HG03378 (cell line): ENCODE measurements at regions not wholly inside any gene's neighbourhood (a gene's known extent, or its start where the extent isn't known, plus 50 kb on each side); places are given as distances from the start of the nearest gene placed in this dataset.

Experiments used
- ATAC-seq: cut with Tn5 transposase; IDR thresholded peaks from one replicate; pipeline ENCODE4 v1.9.1; 2021; ENCODE audit warnings: mild to moderate bottlenecking, moderate library complexity; ENCODE audit not compliant: unreplicated experiment

DNA sequence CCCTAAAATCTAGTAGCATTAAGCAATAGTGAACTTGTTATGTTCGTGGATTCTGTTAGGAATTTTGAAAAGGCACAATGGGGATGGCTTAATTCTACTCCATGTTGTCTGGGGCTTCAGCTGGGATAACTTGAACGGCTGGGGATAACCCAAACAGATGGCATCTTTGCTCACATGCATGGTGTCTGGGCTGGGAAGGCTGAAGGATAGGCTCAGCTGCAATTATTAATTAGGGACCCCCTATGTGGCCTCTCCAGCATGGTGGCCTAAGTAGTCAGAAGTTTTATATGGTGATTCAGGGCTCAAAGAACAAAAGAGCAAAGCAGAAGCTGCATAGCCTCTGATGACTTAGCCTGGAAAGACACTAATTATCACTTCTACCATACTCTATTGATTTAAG lies 551.1 kb downstream of the PSAT1 start:
- no peak for ATAC-seq

GRCh38 chr9:78856144-78856543 lies 559.2 kb downstream of the PSAT1 start:
- no peak for ATAC-seq

- ATAC-seq = no peak
Measured at GRCh38 chr9:78856781-78857180, 559.9 kb downstream of the PSAT1 start.

DNA sequence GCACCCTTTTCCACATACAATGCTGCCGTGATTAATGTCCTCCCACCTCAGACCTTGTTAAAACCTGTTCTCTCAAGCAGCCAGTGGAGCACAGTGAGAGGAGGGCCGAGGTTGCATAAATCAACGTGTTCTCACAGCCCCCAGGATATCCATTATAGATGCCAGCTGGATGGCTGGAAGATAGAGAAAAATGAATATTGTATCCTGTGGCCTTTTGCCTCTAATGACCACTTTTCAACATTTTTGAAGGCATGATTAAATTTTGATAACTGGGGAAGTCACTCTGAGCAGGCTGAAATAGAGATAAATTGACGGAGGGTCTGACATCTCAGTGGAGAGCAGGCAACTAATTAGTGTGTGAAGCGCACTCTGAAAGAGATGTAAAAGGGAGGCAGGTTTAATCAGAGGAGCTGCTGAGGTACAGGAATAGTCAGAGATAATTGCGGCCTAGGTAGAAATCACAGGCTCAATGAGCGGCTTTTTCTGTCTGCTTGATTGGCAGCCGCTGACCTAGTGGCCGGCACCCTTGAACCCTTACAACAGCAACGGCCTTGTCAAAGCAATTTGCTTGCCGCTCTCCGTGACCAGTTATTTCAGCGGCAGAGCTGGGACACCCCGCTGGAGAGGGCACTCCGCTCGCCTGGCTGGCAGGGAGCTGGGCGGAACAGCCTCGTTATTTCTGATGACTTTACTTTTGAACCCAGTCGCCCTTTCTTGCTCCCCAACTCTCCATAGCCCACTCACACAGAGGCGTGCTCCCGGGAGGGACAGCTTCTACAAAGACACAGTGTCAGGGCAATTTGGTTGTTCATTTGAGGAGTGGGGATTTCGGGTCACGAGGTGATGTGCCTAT lies 560.7 kb downstream of the PSAT1 start:
- no peak for ATAC-seq

- ATAC-seq = no peak
Measured at GRCh38 chr9:78858266-78858665, 561.3 kb downstream of the PSAT1 start.

GRCh38 chr9:78860801-78861475 lies 564.0 kb downstream of the PSAT1 start:
- ATAC-seq = no peak

GRCh38 chr9:78863531-78863930 lies 566.6 kb downstream of the PSAT1 start:
- no peak for ATAC-seq

- ATAC-seq = no peak
Measured at GRCh38 chr9:78865737-78866136, 568.8 kb downstream of the PSAT1 start.

DNA sequence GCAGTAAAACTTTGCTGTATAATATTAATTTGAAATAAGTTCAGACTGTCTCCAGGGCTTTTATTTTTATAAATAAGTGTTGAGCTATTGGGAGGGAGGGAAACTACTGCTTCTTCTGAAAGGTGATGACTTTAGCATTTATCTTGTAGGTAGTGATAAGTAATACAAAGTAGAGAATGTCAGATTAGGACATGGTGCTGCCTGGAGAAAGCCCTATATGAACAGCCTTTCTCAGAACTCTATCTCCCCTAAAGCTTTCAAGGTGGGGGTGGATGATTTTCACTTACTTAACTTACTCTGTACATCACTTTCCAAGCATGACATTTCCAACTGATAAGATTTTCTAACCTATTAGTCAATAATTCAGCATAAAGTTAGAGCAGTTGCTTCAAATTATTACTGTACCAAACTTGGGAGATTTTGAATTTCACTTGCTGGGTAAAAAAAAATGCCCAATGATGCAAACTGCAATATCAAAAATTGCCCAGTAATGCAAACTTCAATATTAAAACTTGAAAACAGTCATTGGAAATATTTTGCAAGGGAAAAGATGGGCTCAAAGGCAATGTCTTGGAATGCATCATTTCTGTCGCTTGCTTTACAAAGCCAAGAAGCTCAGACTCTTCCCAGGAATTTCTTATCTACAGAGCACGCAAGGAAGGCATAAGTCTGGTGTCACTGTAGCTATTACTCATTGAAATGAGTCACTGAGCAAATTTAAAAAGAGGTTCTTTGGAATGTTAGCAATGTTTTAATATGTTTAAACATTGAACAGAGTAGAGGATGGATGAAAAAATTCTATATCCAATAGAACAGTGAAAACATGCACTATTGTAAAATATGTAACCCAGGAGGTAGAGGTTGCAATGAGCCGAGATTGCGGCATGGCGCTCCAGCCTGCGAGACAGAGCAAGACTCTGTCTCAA lies 569.5 kb downstream of the PSAT1 start:
- no peak for ATAC-seq

GRCh38 chr9:78871086-78871451 lies 574.1 kb downstream of the PSAT1 start:
- no peak for ATAC-seq

DNA sequence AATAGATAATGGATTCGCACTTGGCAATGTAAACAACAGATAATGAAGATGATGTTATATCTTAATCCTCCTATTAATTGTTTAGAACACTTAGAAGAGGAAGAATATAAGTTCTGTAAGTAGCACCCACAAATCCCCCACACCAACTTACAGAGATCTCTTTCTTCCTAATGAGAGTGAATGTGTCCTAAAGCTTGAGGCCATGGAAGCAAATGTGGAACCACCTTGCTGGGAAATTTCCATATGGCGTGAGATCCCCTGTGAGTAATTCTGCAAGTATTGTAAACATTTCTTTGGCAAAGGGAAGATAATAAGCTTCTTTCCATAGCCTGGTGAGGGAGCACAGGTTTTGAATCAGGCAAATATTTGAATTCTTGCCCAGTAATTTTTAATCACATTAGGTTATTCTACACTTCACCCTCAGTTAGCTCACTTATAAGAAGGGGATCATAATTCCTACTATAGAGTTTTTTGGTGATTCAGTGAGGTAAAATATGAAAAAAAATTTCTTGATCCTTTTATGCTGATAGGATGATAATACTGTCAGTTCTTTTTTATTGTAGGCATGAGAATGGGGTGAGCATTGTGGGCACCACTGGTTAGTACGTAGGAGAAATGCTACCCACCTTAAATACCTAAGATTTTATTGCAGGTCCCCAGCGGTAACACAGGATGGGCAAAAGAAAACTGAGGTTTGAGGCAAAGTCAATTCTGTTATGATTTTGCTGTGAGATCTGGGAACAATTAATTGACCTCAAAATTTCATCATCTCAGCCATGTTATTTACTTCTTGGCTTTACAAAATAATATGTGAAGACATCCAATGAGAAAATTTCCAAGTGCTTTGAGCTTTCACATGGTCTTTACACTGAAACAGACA lies 574.8 kb downstream of the PSAT1 start:
- ATAC-seq = no peak

DNA sequence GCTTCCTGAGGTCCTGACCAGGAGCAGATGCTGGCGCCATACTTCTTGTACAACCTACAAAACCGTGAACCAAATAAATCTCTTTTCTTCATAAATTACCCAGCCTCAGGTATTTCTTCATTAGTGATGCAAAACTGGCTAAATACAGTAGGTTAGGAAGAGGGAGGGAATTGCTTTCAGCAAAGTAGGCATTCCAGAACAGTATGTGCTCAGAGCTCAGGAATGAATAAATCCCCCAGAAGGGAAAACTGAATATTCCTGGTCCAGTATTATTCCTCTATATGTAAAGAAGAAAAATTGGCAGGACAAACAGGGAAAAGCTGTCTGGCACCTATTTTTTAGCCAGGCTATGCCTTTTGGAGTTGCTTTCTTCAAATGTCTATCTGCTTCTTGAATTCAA lies 577.1 kb downstream of the PSAT1 start:
- ATAC-seq = no peak

- no peak for ATAC-seq
Measured at GRCh38 chr9:78879324-78880100, 582.6 kb downstream of the PSAT1 start.

- ATAC-seq = no peak
Measured at GRCh38 chr9:78881295-78881694, 584.4 kb downstream of the PSAT1 start.

DNA sequence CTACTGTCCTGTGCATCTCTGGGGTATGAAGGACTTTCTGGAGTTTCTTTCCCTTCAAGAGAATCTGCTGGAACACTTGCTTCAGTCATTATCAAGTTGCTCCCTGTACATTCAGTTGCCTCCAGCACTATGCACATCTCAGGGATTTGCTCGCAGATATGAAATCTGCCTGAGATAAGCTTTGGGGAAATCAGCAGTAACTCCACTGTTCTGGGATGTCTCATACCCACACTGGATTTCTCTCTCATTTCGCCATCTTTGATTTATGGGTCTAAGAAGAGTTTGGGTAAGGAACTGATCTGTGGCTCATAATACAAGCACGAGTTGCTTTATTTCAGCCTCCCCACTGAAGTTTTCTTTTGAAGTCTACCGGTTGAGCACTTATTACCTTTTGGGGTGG lies 585.6 kb downstream of the PSAT1 start:
- ATAC-seq = no peak

DNA sequence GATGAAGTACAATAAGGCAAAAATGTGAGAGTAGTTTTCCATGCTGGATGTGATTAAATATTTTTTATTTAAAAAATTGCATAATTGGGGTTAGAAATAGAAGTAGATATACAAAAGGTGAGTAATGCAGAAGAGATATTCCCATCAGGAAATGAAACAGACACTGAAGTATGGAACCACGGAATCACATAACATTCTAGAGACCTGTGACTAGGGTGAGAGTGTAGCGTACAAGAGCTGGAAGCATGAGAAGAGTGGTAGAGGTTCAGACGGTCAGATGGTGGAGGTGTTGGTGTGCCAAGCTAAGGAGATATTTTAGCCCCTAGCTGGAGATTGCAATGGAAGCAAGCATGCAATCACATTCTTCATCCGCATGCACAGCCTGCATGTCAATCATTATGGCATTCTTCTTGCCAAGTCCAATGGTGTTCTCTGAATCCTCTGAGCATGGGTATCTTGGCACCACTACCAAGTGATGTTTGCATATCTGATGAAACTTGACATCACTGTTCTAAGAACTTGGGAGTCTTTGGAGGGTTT lies 587.8 kb downstream of the PSAT1 start:
- no peak for ATAC-seq

DNA sequence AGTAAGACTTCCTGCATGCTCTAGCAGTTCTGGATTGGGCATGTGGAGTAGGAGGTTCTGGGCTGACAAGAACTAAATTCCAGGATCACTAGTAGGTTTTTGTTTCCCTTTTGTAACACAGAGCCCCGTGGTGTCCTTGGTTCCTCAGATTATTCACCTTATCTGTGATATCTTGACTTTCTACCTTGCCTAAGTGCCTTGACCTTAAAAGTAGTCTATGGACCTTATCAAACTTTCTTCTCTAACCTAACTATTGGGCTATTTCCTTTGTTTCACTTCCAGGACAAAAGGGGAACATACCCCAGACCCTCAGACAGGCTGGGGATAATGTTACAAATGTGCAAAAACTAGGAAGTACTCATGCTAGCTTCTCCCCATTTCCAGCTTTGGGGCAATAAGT lies 595.3 kb downstream of the PSAT1 start:
- ATAC-seq = no peak

DNA sequence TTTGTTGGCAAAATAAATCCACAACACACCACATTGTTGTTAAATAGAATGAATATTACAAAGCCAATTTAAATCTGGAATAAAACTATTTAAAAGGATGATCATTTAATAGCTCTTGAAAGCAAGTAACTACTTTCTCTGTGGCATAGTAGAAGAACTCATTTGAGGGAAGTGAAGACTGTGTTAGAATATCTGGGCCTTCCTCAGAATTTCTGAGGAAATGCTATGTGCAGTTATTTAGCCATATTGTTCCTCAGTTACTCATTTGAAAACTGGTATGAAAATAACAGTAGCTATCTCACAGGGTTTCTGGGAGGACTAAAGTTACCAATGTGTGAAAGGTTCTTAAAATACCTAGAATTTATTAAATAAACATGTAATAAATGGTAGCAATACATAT lies 595.8 kb downstream of the PSAT1 start:
- no peak for ATAC-seq

DNA sequence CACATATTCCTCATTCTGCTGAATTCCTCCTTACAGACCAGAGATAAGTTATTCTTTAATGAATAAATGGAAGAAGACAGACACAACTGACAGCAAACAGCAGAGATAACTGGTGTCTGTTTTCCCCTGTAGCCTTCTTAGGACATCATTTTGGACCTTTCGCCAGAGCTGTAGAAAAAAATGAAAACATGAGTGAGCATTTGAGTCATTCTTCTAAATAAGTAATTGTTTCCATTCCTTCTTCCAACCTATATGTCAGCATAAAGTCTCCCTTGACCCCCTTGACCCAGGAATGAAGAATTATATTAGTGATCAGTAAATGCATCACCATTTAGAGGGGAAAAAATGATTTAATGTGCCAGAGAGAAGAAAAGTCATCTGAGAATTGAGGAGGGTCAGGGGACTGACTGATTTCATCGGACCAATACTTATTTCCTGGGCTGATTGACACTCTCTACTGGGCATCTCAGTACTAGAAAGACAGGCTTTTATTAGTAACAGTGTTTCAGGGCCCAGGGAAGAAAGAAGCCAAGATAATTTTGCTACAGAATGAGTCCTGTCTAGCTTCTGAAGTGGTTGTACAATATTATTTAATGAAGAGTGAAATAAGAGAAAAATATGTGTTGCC lies 597.0 kb downstream of the PSAT1 start:
- no peak for ATAC-seq
